Ovary (tissue), 7 donors: ENCODE measurements at regions not wholly inside any gene's neighbourhood (a gene's known extent, or its start where the extent isn't known, plus 50 kb on each side); places are given as distances from the start of the nearest gene placed in this dataset.

Experiments used
- DNase-seq, 5 donors: peaks; one replicate each; pipeline ENCODE4 v3.0.0-alpha.2; 2019 to 2020
- H3K27ac ChIP-seq, 2 donors: fragments of 200-600 bp; one replicate each; pipeline versions ENCODE4 v1.5.1 to v1.8.0; 2019 to 2022
- H3K27me3 ChIP-seq: fragments of 200-600 bp; one replicate; pipeline ENCODE4 v1.8.0; 2022
- H3K36me3 ChIP-seq: fragments of 200-600 bp; sonication (generic); one replicate; pipeline ENCODE4 v1.5.1; 2019
- H3K4me1 ChIP-seq: one replicate; pipeline ENCODE4 v1.8.1; 2013; ENCODE audit warnings: mild to moderate bottlenecking, moderate library complexity; ENCODE audit not compliant: insufficient read depth
- H3K4me3 ChIP-seq: fragments of 200-600 bp; sonication (generic); one replicate; pipeline ENCODE4 v1.5.1; 2017
- H3K9me3 ChIP-seq, 2 donors: fragments of 200-600 bp in 1 of 2; sonication (generic) in 1 of 2; one replicate each; pipeline versions ENCODE4 v1.5.1 to v1.8.1; 2013 to 2019; ENCODE audit warnings: mild to moderate bottlenecking in 1 of 2, moderate library complexity in 1 of 2
- EP300 ChIP-seq: sonication (generic); formaldehyde crosslinking; IDR thresholded peaks from one replicate; pipeline ENCODE4 v1.6.1; 2017; ENCODE audit warnings: antibody characterized with exemption
- POLR2A ChIP-seq: fragments of 450-650 bp; IDR thresholded peaks from one replicate; pipeline ENCODE4 v1.6.1; 2017; ENCODE audit warnings: antibody characterized with exemption, mild to moderate bottlenecking, moderate library complexity
- WGBS, 3 donors: extraction: QIAGEN DNeasy Blood & Tissue Kit in 1 of 3; methylation state at CpG; one replicate each; pipeline versions ENCODE4 v1.1.5 to v1.1.7; 2013 to 2017; 5-methylcytosine and 5-hydroxymethylcytosine counted together
- intact Hi-C, 4 donors: fragments of 100-400 bp; cut with DNase I; formaldehyde crosslinking; loops; one replicate each; pipeline versions ENCODE4 v1.11.0 to v1.15.1; 2022 to 2023
- TF ChIP-seq, protein P1 (sequence below), 3 donors: fragments of 450-650 bp in 2 of 3; fragments of 200-600 bp in 1 of 3; IDR thresholded peaks; one replicate each; pipeline versions ENCODE4 v1.5.1 to v1.8.0; 2016 to 2022; ENCODE audit warnings: antibody characterized with exemption in 3 of 3, mild to moderate bottlenecking in 1 of 3
- donor health status: DM: no; HTN: no; CAD: no; lungs with moderate emphysema.
- donor health status: DM: no; HTN: no; CAD: no.
- donor health status: Bipolar disorder and iron deficiency.
- donor health status: DM: no; HTN: no; CAD: no.
- donor health status: DM: yes; HTN: yes; CAD: no.

DNA sequence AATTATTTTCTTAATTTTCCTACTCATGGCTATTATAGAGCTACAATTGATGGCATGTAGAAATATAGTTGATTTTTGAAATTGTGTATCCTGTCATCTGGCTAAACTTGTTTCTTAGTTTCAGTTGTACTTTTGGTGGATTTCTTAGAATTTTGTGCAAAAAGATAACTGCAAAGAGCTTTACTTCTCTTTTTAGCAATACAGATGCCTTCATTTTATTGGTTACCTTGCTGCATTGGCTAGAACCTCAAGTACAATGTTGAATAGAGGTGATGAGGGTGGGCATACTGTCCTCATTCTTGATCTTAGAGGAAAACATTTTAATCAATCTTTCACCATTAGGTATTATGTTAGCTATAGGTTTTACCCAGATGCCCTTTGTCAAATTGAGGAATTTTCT lies 67.9 kb downstream of the METRNL start:
- Histone ChIP-seq H3K4me3 (no peak overlapping the region), H3K27me3 (no peaks in the 10 kb centered on the region), H3K36me3 (no peaks in the 10 kb centered on the region), H3K4me1 (peaks cover 12% of the 10 kb centered on the region), H3K9me3 (no peaks in the 10 kb centered on the region), H3K27ac (no peak overlapping the region)
- TF ChIP-seq POLR2A (no peak), EP300 (no peak)
- TF ChIP-seq, protein P1, sequence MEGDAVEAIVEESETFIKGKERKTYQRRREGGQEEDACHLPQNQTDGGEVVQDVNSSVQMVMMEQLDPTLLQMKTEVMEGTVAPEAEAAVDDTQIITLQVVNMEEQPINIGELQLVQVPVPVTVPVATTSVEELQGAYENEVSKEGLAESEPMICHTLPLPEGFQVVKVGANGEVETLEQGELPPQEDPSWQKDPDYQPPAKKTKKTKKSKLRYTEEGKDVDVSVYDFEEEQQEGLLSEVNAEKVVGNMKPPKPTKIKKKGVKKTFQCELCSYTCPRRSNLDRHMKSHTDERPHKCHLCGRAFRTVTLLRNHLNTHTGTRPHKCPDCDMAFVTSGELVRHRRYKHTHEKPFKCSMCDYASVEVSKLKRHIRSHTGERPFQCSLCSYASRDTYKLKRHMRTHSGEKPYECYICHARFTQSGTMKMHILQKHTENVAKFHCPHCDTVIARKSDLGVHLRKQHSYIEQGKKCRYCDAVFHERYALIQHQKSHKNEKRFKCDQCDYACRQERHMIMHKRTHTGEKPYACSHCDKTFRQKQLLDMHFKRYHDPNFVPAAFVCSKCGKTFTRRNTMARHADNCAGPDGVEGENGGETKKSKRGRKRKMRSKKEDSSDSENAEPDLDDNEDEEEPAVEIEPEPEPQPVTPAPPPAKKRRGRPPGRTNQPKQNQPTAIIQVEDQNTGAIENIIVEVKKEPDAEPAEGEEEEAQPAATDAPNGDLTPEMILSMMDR (IDR thresholded peaks at IDR 0.05), result no peak
- intact Hi-C loops, result no loop called here
- no peak for DNase-seq

DNA sequence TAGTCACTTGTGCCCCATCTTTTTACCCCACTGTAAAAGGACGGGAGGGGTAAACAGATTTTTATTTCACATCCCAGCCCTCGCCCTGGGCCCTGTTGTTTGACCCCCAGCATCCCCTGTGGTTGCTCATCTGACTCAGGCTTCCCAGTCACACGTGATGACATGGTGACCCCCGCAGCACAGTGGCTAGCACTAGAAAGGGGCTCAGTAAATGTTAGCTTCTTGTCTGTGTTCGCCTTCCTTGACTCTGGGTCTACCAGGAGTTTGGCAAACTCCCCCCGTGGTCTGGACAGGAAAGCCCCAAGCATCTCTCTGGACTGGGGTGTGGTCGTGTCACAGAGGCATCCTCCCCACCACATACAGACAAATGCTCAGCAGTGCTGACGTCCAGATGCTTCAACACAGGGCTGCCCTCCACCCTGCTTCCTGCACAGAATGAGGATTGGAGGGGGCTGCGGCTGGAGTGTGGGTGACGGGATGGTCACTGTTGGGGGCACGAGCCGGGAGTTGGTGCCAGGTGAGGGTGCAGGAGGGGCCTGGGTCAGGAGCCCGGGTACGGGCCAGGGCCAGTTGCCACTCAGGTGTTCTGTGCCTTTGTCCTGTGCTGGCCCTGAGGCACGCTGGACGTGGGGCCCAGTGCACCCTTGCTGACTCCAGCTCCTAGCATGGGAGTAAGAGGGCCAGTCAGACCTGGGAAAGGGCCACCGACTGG lies 69.1 kb downstream of the METRNL start:
- Histone ChIP-seq H3K9me3 (no peaks in the 10 kb centered on the region), H3K4me3 (no peak overlapping the region), H3K27me3 (no peaks in the 10 kb centered on the region), H3K4me1 (peaks cover 14% of the 10 kb centered on the region), H3K36me3 (no peaks in the 10 kb centered on the region), H3K27ac (no peak overlapping the region)
- DNase-seq, result no peak
- TF ChIP-seq, protein P1 (IDR thresholded peaks at IDR 0.05), result no peak
- no peak for TF ChIP-seq EP300
- TF ChIP-seq POLR2A, result no peak
- WGBS, 3 donors, result 89 to 92% (median 90%) methylated on average over 17 of the region's 17 CpGs
- intact Hi-C loops, result no loop called here

DNA sequence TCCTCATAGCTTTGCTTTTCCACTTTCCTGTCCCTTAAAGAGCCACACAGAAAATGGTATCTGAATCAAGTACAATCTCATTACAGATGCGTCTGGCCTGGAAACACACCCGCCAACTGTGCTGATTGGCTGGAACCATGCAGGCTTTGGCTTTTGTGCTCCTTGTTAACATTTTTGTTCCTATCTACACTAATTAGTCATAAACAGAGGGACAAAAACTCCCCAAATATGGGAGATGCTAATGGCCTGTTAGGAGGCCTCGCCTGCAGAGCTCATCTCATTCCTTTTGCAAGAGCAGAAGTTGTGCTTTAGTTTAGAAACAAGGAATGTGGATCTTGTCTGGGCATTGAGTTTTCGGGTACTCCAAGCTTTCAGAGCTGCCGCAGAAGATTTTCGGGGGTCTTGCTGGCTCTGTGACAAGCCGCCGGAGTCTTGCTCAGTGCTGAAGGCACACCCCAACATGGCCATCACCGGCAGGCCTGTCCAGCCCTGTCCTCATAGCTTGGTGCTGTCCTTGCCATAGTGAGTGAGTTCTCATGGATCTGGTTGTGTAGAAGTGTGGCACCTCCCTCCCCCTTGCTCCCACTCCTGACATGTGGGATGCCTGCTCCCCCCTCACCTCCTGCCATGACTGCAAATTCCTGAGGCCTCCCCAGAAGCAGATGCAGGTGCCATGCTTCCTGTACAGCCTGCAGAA lies 69.8 kb downstream of the METRNL start:
- intact Hi-C loops, result no loop called here
- Histone ChIP-seq H3K4me3 (no peak overlapping the region), H3K36me3 (no peaks in the 10 kb centered on the region), H3K4me1 (peaks cover 14% of the 10 kb centered on the region), H3K9me3 (no peaks in the 10 kb centered on the region), H3K27me3 (no peaks in the 10 kb centered on the region), H3K27ac (no peak overlapping the region)
- no peak for DNase-seq
- 83 to 87% (median 85%) methylated on average over 9 of the region's 9 CpGs for WGBS, 3 donors
- TF ChIP-seq, protein P1 (IDR thresholded peaks at IDR 0.05), result no peak
- TF ChIP-seq EP300 (no peak), POLR2A (no peak)

DNA sequence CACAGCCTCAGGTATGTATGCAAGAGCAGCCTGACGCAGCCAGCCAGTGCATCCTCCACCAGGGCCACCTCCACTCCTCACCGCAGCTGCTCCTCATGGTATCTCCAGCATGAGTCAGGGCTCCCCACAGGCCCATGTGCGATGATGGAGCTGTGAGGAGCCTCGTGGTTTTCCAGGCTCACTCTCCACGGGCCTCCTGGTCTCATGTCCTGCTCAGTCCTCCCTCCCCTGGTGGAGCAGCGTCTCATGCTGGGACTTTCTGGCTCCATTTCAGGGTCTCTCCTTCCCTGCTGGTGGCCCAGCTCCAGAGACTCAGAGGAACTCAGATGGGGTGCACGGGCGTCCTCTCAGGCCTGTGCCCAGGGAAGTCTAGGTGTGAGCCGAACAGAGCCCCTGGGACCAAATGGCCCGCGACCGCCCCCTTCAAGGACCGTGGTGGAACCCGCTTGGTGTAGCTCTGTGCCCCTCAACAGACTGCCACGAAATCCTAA lies 70.4 kb downstream of the METRNL start:
- H3K4me1 ChIP-seq, result peaks cover 13% of the 10 kb centered on the region

More for the DNA sequence above, 70.4 kb downstream of the METRNL start:
- 89 to 96% (median 91%) methylated on average over 15 of the region's 15 CpGs for WGBS, 3 donors
- H3K27me3 ChIP-seq, result no peaks in the 10 kb centered on the region
- H3K36me3 ChIP-seq, result no peaks in the 10 kb centered on the region
- no peaks in the 10 kb centered on the region for H3K9me3 ChIP-seq
- DNase-seq, result no peak
- TF ChIP-seq EP300 (no peak), POLR2A (no peak)
- TF ChIP-seq, protein P1 (IDR thresholded peaks at IDR 0.05), result no peak
- no peak overlapping the region for H3K4me3 ChIP-seq
- no peak overlapping the region for H3K27ac ChIP-seq
- intact Hi-C loops, result no loop called here
